ENCODE measurements at regions not wholly inside any gene's neighbourhood (a gene's known extent, or its start where the extent isn't known, plus 50 kb on each side); places are given as distances from the start of the nearest gene placed in this dataset.

- TF ChIP-seq, protein P1, sequence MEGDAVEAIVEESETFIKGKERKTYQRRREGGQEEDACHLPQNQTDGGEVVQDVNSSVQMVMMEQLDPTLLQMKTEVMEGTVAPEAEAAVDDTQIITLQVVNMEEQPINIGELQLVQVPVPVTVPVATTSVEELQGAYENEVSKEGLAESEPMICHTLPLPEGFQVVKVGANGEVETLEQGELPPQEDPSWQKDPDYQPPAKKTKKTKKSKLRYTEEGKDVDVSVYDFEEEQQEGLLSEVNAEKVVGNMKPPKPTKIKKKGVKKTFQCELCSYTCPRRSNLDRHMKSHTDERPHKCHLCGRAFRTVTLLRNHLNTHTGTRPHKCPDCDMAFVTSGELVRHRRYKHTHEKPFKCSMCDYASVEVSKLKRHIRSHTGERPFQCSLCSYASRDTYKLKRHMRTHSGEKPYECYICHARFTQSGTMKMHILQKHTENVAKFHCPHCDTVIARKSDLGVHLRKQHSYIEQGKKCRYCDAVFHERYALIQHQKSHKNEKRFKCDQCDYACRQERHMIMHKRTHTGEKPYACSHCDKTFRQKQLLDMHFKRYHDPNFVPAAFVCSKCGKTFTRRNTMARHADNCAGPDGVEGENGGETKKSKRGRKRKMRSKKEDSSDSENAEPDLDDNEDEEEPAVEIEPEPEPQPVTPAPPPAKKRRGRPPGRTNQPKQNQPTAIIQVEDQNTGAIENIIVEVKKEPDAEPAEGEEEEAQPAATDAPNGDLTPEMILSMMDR (IDR thresholded peaks at IDR 0.05; ENCODE audit: unreplicated experiment in 3 of 3), result no peak
- Mint-ChIP-seq H3K4me3 (no peak overlapping the region), H3K9me3 (no peaks in the 10 kb centered on the region), H3K4me1 (no peaks in the 10 kb centered on the region), H3K27ac (no peak overlapping the region), H3K36me3 (ENCODE audit: low read depth) (no peaks in the 10 kb centered on the region), H3K27me3 (ENCODE audit: low read depth) (peaks cover 7% of the 10 kb centered on the region)
These were observed 201.5 kb downstream of the SOX2 start for GRCh38 chr3:181913254-181913653.

DNA sequence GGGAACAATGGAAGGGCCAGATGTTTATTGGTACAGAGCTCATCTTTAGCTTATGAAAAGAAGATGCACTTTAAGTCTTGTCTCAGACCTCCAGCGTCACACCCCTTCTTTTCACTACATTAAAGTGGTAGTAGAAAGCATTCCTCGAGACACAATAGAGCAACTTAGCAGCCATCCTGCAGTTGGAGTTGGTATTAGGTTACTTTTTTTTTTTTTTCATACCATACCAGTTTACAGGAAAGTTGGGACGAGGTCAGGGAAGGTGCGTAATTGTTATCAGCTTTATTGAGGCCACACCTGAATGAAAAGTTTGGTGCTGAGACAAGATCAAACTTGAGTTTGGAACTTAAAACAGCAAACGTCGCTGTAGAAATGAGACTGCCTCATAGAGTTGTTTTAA is 203.8 kb downstream of the SOX2 start:
- no peak overlapping the region for H3K4me3 Mint-ChIP-seq
- TF ChIP-seq, protein P1 (IDR thresholded peaks at IDR 0.05; ENCODE audit: unreplicated experiment in 3 of 3), result no peak
- H3K27me3 Mint-ChIP-seq (ENCODE audit: low read depth), result peaks cover 7% of the 10 kb centered on the region
- no peaks in the 10 kb centered on the region for H3K9me3 Mint-ChIP-seq
- H3K4me1 Mint-ChIP-seq, result no peaks in the 10 kb centered on the region
- no peaks in the 10 kb centered on the region for H3K36me3 Mint-ChIP-seq (ENCODE audit: low read depth)
- H3K27ac Mint-ChIP-seq, result no peak overlapping the region

DNA sequence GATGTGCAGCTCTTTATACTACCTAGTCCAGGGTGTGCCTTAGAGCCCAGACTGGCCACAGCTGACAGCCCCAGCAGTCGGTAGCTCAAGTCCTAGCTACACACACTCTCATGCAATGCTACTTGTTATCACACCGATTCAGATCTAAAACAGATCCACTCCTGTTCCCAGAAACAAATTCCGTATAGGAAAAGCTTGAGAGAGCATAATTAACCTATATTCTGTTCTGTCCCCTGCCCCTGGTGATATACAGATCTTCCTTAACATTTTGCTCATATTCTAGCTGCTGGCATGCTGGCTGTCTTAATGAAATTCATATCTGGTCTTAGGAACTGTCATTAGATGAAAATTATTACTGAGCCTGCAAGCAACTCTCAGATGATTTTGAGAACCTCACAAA is 204.3 kb downstream of the SOX2 start:
- H3K36me3 Mint-ChIP-seq (ENCODE audit: low read depth), result no peaks in the 10 kb centered on the region
- no peaks in the 10 kb centered on the region for H3K9me3 Mint-ChIP-seq
- H3K27me3 Mint-ChIP-seq (ENCODE audit: low read depth), result peaks cover 7% of the 10 kb centered on the region
- TF ChIP-seq, protein P1 (IDR thresholded peaks at IDR 0.05; ENCODE audit: unreplicated experiment in 3 of 3), result no peak
- H3K27ac Mint-ChIP-seq, result no peak overlapping the region
- H3K4me1 Mint-ChIP-seq, result no peaks in the 10 kb centered on the region
- H3K4me3 Mint-ChIP-seq, result no peak overlapping the region

DNA sequence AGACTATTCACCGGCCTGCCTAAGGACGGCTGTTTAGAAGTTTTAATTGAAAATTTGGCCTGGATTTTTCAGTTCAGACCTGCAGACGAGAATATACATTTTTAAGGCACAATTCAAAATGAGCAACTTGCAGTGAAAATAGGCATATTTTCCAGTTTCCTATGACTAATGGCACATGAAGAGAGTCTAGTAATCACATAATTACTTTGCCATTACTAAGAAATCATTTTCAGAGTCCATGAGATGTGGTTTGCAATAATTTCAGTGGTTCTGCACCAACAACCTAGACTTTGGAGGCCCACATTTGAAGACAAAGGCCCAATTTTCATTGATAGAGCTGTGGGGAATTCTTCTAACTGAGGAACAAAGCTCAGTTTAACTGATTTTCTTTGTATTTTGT is 205.3 kb downstream of the SOX2 start:
- TF ChIP-seq, protein P1 (IDR thresholded peaks at IDR 0.05; ENCODE audit: unreplicated experiment in 3 of 3), result no peak
- Mint-ChIP-seq H3K4me3 (no peak overlapping the region), H3K36me3 (ENCODE audit: low read depth) (no peaks in the 10 kb centered on the region), H3K9me3 (no peaks in the 10 kb centered on the region), H3K4me1 (no peaks in the 10 kb centered on the region), H3K27me3 (ENCODE audit: low read depth) (peaks cover 7% of the 10 kb centered on the region), H3K27ac (no peak overlapping the region)

- H3K27me3 Mint-ChIP-seq (ENCODE audit: low read depth), result peaks cover 3% of the 10 kb centered on the region
- no peak overlapping the region for H3K27ac Mint-ChIP-seq
- no peaks in the 10 kb centered on the region for H3K9me3 Mint-ChIP-seq
- TF ChIP-seq, protein P1 (IDR thresholded peaks at IDR 0.05; ENCODE audit: unreplicated experiment in 3 of 3), result no peak
- no peaks in the 10 kb centered on the region for H3K36me3 Mint-ChIP-seq (ENCODE audit: low read depth)
- no peaks in the 10 kb centered on the region for H3K4me1 Mint-ChIP-seq
- no peak overlapping the region for H3K4me3 Mint-ChIP-seq
These were observed 207.7 kb downstream of the SOX2 start for GRCh38 chr3:181919375-181919774.

DNA sequence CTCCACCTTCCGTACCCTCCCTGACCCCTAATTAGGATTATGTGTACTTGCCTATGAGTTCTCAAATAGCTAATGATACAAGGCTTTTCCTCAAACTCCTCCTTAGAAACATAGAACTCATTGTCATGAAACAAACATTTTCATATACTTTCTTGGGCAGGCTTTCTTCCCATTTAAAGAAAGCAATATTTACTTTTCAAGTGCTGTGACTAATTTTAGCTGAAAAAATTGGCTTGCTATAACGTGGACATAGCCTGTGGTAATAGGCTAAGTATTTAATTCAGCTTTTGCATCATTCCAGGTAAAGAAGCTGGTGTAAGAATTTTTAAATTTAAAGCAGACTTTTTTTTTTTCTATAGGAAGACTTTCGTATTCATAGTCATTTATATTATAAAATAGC is 208.7 kb downstream of the SOX2 start:
- no peak overlapping the region for H3K27ac Mint-ChIP-seq
- H3K4me3 Mint-ChIP-seq, result no peak overlapping the region
- TF ChIP-seq, protein P1 (IDR thresholded peaks at IDR 0.05; ENCODE audit: unreplicated experiment in 3 of 3), result no peak
- peaks cover 2% of the 10 kb centered on the region for H3K9me3 Mint-ChIP-seq
- H3K36me3 Mint-ChIP-seq (ENCODE audit: low read depth), result no peaks in the 10 kb centered on the region
- H3K27me3 Mint-ChIP-seq (ENCODE audit: low read depth), result peaks cover 3% of the 10 kb centered on the region
- no peaks in the 10 kb centered on the region for H3K4me1 Mint-ChIP-seq
